ENCODE measurements at regions not wholly inside any gene's neighbourhood (a gene's known extent, or its start where the extent isn't known, plus 50 kb on each side); places are given as distances from the start of the nearest gene placed in this dataset.

- in situ Hi-C loops (cut with HindIII; ENCODE audit: low pct_unique_long_range_greater_than_20kb, low sequenced_read_pairs): no loop called here
- no TSS peak for BruUV-seq (replicated peaks)
- no peaks in the 10 kb centered on the region for H3K27me3 ChIP-seq (ENCODE audit: control insufficient read depth, insufficient read depth, low read length)
- H3K4me3 ChIP-seq (ENCODE audit: low read depth in 2 of 2, low read length in 2 of 2): no peak overlapping the region
- H3K9me3 ChIP-seq (ENCODE audit: control insufficient read depth, insufficient read depth, low read depth, low read length): no peaks in the 10 kb centered on the region
- DNase-seq (ENCODE audit: low read depth, low spot score) (no peak), ATAC-seq (no peak)
- H3K27ac ChIP-seq (ENCODE audit: low read length): no peak overlapping the region
- TF ChIP-seq REST (IDR thresholded peaks at IDR 0.05; ENCODE audit: insufficient read depth in 1 of 2, low read depth in 2 of 2, low read length in 1 of 2) (no peak), TCF7L2 (IDR thresholded peaks at IDR 0.05; ENCODE audit: low read depth, low read length) (no peak)
- ChIA-PET CTCF (interaction anchor here (0.5 kb wide), 1 partner anchor 861 kb away, joined by 3 read pairs; no protein-coding TSS in a partner anchor), POLR2A (no interaction called here)
- intact Hi-C loops (cut with micrococcal nuclease; ENCODE audit: unreplicated experiment): no loop called here
- no peaks in the 10 kb centered on the region for H3K4me1 ChIP-seq (ENCODE audit: control insufficient read depth, insufficient read depth, low read length)
- no peaks in the 10 kb centered on the region for H3K36me3 ChIP-seq (ENCODE audit: control insufficient read depth, insufficient read depth, low read length)
These were observed 298.3 kb downstream of the RBM43 start for GRCh38 chr2:150963336-150963735.

- ATAC-seq: no peak
These were observed 306.4 kb downstream of the RBM43 start for GRCh38 chr2:150955231-150955630.

More at GRCh38 chr2:150955231-150955630, 306.4 kb downstream of the RBM43 start:
- Histone ChIP-seq H3K36me3 (ENCODE audit: control insufficient read depth, insufficient read depth, low read length) (no peaks in the 10 kb centered on the region), H3K27me3 (ENCODE audit: control insufficient read depth, insufficient read depth, low read length) (no peaks in the 10 kb centered on the region), H3K9me3 (ENCODE audit: control insufficient read depth, insufficient read depth, low read depth, low read length) (no peaks in the 10 kb centered on the region), H3K27ac (ENCODE audit: low read length) (no peak overlapping the region), H3K4me1 (ENCODE audit: control insufficient read depth, insufficient read depth, low read length) (no peaks in the 10 kb centered on the region), H3K4me3 (ENCODE audit: low read depth in 2 of 2, low read length in 2 of 2) (no peak overlapping the region)
- CTCF ChIA-PET: no interaction called here
- in situ Hi-C loops (cut with HindIII; ENCODE audit: low pct_unique_long_range_greater_than_20kb, low sequenced_read_pairs): no loop called here
- intact Hi-C loops (cut with micrococcal nuclease; ENCODE audit: unreplicated experiment): no loop called here
- TF ChIP-seq REST (IDR thresholded peaks at IDR 0.05; ENCODE audit: insufficient read depth in 1 of 2, low read depth in 2 of 2, low read length in 1 of 2) (no peak), POLR2AphosphoS5 (IDR thresholded peaks at IDR 0.05; ENCODE audit: low read depth, low read length) (no peak), CTCF (IDR thresholded peaks at IDR 0.05) (no peak), TCF7L2 (IDR thresholded peaks at IDR 0.05; ENCODE audit: low read depth, low read length) (no peak), SIN3A (IDR thresholded peaks at IDR 0.05; ENCODE audit: borderline replicate concordance, insufficient read depth, low read depth, low read length) (no peak)
- DNase-seq (ENCODE audit: low read depth, low spot score): no peak
- BruUV-seq (replicated peaks): no TSS peak
- POLR2A ChIA-PET: no interaction called here
